ENCODE measurements at regions not wholly inside any gene's neighbourhood (a gene's known extent, or its start where the extent isn't known, plus 50 kb on each side); places are given as distances from the start of the nearest gene placed in this dataset.

DNA sequence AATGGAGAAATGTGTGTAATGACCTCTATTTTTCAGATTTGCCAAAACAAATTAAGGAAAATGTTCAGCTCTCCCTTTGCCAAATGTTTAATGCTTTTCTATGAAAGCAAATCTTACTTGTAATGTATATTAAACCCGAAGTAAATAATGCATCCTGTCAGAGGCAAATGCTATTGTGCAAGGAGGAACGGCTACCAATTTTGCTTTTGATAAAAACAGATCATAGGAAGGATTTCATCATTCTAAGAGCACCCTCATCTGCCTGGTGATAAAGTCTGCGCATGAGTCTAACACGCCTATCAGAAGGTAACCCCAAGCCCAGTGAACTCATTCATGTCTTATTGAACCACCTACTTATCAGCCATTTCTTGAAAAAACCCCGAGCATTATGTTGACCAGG is 412.4 kb upstream of the MKI67 start:
- no peak for TF ChIP-seq POLR2A (IDR thresholded peaks at IDR 0.05; ENCODE audit: low read length)
- no peak for TF ChIP-seq GATA1 (IDR thresholded peaks at IDR 0.05; ENCODE audit: low read depth, low read length)

All from erythroblast (primary cell).